Right lobe of liver (tissue), 4 donors: ENCODE measurements at regions not wholly inside any gene's neighbourhood (a gene's known extent, or its start where the extent isn't known, plus 50 kb on each side); places are given as distances from the start of the nearest gene placed in this dataset.

ENCODE experiments used
- POLR2A ChIP-seq: fragments of 450-650 bp; IDR thresholded peaks from one replicate; pipeline ENCODE4 v1.6.1; 2017; ENCODE audit warnings: antibody characterized with exemption, mild to moderate bottlenecking
- TF ChIP-seq, protein P1 (sequence below), 4 donors: fragments of 200-600 bp in 3 of 4; fragments of 450-650 bp in 1 of 4; IDR thresholded peaks; one replicate each; pipeline versions ENCODE4 v1.5.1 to v1.8.0; 2016 to 2022; ENCODE audit warnings: antibody characterized with exemption in 4 of 4, mild to moderate bottlenecking in 2 of 4
- donor health status: DM: no; HTN: no; CAD: no.
- donor health status: DM: no; HTN: no; CAD: no.
- donor health status: DM: no; HTN: yes; CAD: no.

DNA sequence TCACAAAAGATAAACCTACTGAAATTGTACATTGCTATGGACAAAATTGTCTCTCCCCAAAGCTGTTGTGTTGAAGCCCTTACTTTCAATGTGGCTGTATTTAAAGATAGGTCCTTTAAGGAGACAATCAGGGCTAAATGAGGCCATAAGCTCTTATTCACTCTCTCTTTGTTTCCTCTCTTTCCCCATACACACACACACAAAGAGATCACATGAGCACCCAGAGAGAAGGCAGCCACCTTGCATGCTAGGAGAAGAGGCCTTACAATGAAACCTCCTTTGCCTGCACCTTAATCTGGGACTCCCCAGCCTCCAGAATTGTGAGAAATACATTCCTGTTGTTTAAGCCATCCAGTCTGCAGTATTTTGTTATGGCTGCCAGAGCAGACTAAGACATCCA, 1295.6 kb upstream of the CDH6 start:
- TF ChIP-seq, protein P1, sequence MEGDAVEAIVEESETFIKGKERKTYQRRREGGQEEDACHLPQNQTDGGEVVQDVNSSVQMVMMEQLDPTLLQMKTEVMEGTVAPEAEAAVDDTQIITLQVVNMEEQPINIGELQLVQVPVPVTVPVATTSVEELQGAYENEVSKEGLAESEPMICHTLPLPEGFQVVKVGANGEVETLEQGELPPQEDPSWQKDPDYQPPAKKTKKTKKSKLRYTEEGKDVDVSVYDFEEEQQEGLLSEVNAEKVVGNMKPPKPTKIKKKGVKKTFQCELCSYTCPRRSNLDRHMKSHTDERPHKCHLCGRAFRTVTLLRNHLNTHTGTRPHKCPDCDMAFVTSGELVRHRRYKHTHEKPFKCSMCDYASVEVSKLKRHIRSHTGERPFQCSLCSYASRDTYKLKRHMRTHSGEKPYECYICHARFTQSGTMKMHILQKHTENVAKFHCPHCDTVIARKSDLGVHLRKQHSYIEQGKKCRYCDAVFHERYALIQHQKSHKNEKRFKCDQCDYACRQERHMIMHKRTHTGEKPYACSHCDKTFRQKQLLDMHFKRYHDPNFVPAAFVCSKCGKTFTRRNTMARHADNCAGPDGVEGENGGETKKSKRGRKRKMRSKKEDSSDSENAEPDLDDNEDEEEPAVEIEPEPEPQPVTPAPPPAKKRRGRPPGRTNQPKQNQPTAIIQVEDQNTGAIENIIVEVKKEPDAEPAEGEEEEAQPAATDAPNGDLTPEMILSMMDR (IDR thresholded peaks at IDR 0.05), result no peak
- TF ChIP-seq POLR2A, result no peak
